ENCODE measurements at regions not wholly inside any gene's neighbourhood (a gene's known extent, or its start where the extent isn't known, plus 50 kb on each side); places are given as distances from the start of the nearest gene placed in this dataset.

GRCh38 chr2:22444281-22444680 lies 940.7 kb upstream of the KLHL29 start:
- TF ChIP-seq POLR2A (IDR thresholded peaks at IDR 0.05) = no peak
- no peak for TF ChIP-seq CTCF (IDR thresholded peaks at IDR 0.05)

Measured in testis (tissue), 2 donors.